Endothelial cell of umbilical vein (primary cell): ENCODE measurements at regions not wholly inside any gene's neighbourhood (a gene's known extent, or its start where the extent isn't known, plus 50 kb on each side); places are given as distances from the start of the nearest gene placed in this dataset.

Source experiments
- BruUV-seq: library from RNA; stranded (reverse); fragments of 400-500 nt; replicated peaks from 2 replicates; lab custom pipeline; 2021; lab: Mats Ljungman, UMichigan
- CTCF ChIA-PET: fragments of 300-600, 350-600 bp; sonication (Branson Sonifier 250); formaldehyde crosslinking; loops from one replicate; lab custom pipeline; 2021; ENCODE audit warnings: antibody characterized with exemption, inconsistent platforms; lab: Charles Lee
- POLR2A ChIA-PET: fragments of 300-600, 350-600 bp; sonication (Branson Sonifier 250); formaldehyde crosslinking; loops from one replicate; lab custom pipeline; 2021; ENCODE audit warnings: antibody characterized with exemption, inconsistent platforms; lab: Charles Lee
- DNase-seq: peaks from one replicate; pipeline ENCODE4 v3.0.0-alpha.2; 2011; ENCODE audit warnings: low read depth, low spot score
- FAIRE-seq: peaks from 2 replicates; lab custom pipeline; 2011; peaks lifted over from hg19 to GRCh38; lab: Jason Lieb, UNC
- H2AFZ ChIP-seq: 2 replicates; pipeline ENCODE4 v1.6.0; 2012; ENCODE audit warnings: low read depth, low read length, control low read depth, inconsistent platforms
- H3K27ac ChIP-seq: 2 replicates; pipeline ENCODE4 v1.5.1; 2011; ENCODE audit warnings: low read depth, mild to moderate bottlenecking, control low read depth, low read length, moderate library complexity; ENCODE audit not compliant: insufficient read depth
- H3K27me3 ChIP-seq, 2 experiments: 2 replicates each; pipeline versions ENCODE4 v1.6.0 to v1.6.1; 2011; ENCODE audit warnings: low read length in 2 of 2, mixed read lengths in 1 of 2; ENCODE audit not compliant: control insufficient read depth in 2 of 2, insufficient read depth in 2 of 2
- H3K36me3 ChIP-seq, 2 experiments: 2 replicates in 1 of 2; 3 replicates in 1 of 2; pipeline ENCODE4 v1.5.1; 2011; ENCODE audit warnings: low read length in 2 of 2, mild to moderate bottlenecking in 1 of 2, moderate library complexity in 1 of 2; ENCODE audit not compliant: control insufficient read depth in 2 of 2, insufficient read depth in 2 of 2; ENCODE audit errors: extremely low read depth in 1 of 2
- H3K4me1 ChIP-seq: 3 replicates; pipeline ENCODE4 v1.5.1; 2011; ENCODE audit warnings: mild to moderate bottlenecking, low read length; ENCODE audit not compliant: control insufficient read depth, insufficient read depth; ENCODE audit errors: extremely low read depth
- H3K4me2 ChIP-seq: 2 replicates; pipeline ENCODE4 v1.6.1; 2011; ENCODE audit warnings: low read length, control low read depth, mixed read lengths; ENCODE audit not compliant: insufficient read depth
- H3K4me3 ChIP-seq, 3 experiments: fragments of 200-600 bp in 1 of 3; sonication (generic), shearing (Covaris generic) in 1 of 3; replicated peaks in 1 of 3; 2 replicates each; pipeline ENCODE4 v1.5.1; 2011 to 2016; ENCODE audit warnings: control low read depth in 3 of 3, low read length in 3 of 3, mild to moderate bottlenecking in 2 of 3, inconsistent platforms in 1 of 3, low read depth in 1 of 3, moderate library complexity in 1 of 3; ENCODE audit not compliant: insufficient read depth in 1 of 3
- H3K79me2 ChIP-seq: 2 replicates; pipeline ENCODE4 v1.6.0; 2012; ENCODE audit warnings: low read length, inconsistent platforms; ENCODE audit not compliant: control insufficient read depth, insufficient read depth
- H3K9ac ChIP-seq: replicated peaks from 2 replicates; pipeline ENCODE3; 2011; ENCODE audit warnings: low read length, control low read depth; ENCODE audit not compliant: insufficient read depth; ENCODE audit errors: extremely low read depth
- H3K9me1 ChIP-seq: replicated peaks from 3 replicates; pipeline ENCODE4 v1.6.0; 2011; ENCODE audit warnings: mild to moderate bottlenecking, low read length; ENCODE audit not compliant: control insufficient read depth, insufficient read depth; ENCODE audit errors: extremely low read depth
- H3K9me3 ChIP-seq: replicated peaks from 2 replicates; pipeline ENCODE4 v1.5.1; 2012; ENCODE audit warnings: low read length, inconsistent platforms; ENCODE audit not compliant: control insufficient read depth, insufficient read depth
- H4K20me1 ChIP-seq: replicated peaks from 2 replicates; pipeline ENCODE3; 2011; ENCODE audit warnings: mild to moderate bottlenecking, low read length; ENCODE audit not compliant: control insufficient read depth, insufficient read depth; ENCODE audit errors: extremely low read depth
- EZH2 ChIP-seq: IDR thresholded peaks from 2 replicates; pipeline ENCODE4 v1.6.1; 2012; ENCODE audit warnings: borderline replicate concordance, low read depth, mild to moderate bottlenecking, moderate library complexity, low read length, inconsistent platforms; ENCODE audit not compliant: severe bottlenecking
- FOS ChIP-seq: IDR thresholded peaks from 2 replicates; pipeline ENCODE4 v1.6.1; 2011; ENCODE audit warnings: mild to moderate bottlenecking, low read length, moderate library complexity, borderline replicate concordance; ENCODE audit not compliant: insufficient read depth
- GATA2 ChIP-seq: IDR thresholded peaks from 2 replicates; pipeline ENCODE4 v1.7.0; 2011; ENCODE audit warnings: low read depth, mild to moderate bottlenecking, moderate library complexity, mixed read lengths, low read length; ENCODE audit not compliant: insufficient read length, insufficient read depth
- JUN ChIP-seq: IDR thresholded peaks from 2 replicates; pipeline ENCODE4 v1.6.1; 2011; ENCODE audit warnings: borderline replicate concordance, low read depth; ENCODE audit not compliant: insufficient read length, insufficient read depth
- MYC ChIP-seq: IDR thresholded peaks from one replicate; pipeline ENCODE4 v1.6.1; 2011; ENCODE audit warnings: mild to moderate bottlenecking, low read depth, low read length
- POLR2A ChIP-seq: IDR thresholded peaks from 2 replicates; pipeline ENCODE4 v1.6.1; 2012; ENCODE audit warnings: low read depth, mild to moderate bottlenecking, control low read depth, low read length
- POLR2AphosphoS5 ChIP-seq: IDR thresholded peaks from 2 replicates; pipeline ENCODE4 v1.6.1; 2012; ENCODE audit warnings: low read depth, mild to moderate bottlenecking, control low read depth, low read length, moderate library complexity; ENCODE audit not compliant: insufficient read depth
- dilution Hi-C: fragments of 300-500 bp; cut with MboI; formaldehyde crosslinking; loops from one replicate; pipeline ENCODE4 v1.15.0; 2019; ENCODE audit warnings: low sequenced_read_pairs; ENCODE audit not compliant: extremely low pct_ligation_motif_present
- intact Hi-C: fragments of 100-400 bp; cut with micrococcal nuclease; formaldehyde crosslinking; loops from one replicate; pipeline ENCODE4 v1.10.0; 2022
- TF ChIP-seq, protein P1 (sequence below), 2 donors: IDR thresholded peaks; 1 replicate in 1 of 2; 2 replicates in 1 of 2; pipeline ENCODE4 v1.5.1; 2011; ENCODE audit warnings: low read length in 2 of 2, mild to moderate bottlenecking in 2 of 2, moderate library complexity in 2 of 2, control low read depth in 1 of 2, inconsistent platforms in 1 of 2, low read depth in 1 of 2; ENCODE audit not compliant: insufficient read depth in 1 of 2; ENCODE audit errors: extremely low read depth in 1 of 2
- TF ChIP-seq, protein P2 (sequence below): IDR thresholded peaks from 2 replicates; pipeline ENCODE4 v1.6.1; 2011; ENCODE audit not compliant: insufficient read depth, insufficient read length

- Histone ChIP-seq H3K4me1 (no peaks in the 10 kb centered on the region), H3K9ac (no peak overlapping the region), H3K27me3 (no peaks in the 10 kb centered on the region), H3K9me3 (no peaks in the 10 kb centered on the region), H3K36me3 (no peaks in the 10 kb centered on the region), H3K9me1 (no peaks in the 10 kb centered on the region), H3K27ac (no peak overlapping the region), H2AFZ (no peak overlapping the region), H3K4me3 (no peak overlapping the region), H3K79me2 (no peaks in the 10 kb centered on the region), H4K20me1 (no peaks in the 10 kb centered on the region), H3K4me2 (no peak overlapping the region)
- intact Hi-C loops: no loop called here
- no peak for TF ChIP-seq FOS
- no peak for TF ChIP-seq MYC
- TF ChIP-seq JUN: no peak
- TF ChIP-seq, protein P1, sequence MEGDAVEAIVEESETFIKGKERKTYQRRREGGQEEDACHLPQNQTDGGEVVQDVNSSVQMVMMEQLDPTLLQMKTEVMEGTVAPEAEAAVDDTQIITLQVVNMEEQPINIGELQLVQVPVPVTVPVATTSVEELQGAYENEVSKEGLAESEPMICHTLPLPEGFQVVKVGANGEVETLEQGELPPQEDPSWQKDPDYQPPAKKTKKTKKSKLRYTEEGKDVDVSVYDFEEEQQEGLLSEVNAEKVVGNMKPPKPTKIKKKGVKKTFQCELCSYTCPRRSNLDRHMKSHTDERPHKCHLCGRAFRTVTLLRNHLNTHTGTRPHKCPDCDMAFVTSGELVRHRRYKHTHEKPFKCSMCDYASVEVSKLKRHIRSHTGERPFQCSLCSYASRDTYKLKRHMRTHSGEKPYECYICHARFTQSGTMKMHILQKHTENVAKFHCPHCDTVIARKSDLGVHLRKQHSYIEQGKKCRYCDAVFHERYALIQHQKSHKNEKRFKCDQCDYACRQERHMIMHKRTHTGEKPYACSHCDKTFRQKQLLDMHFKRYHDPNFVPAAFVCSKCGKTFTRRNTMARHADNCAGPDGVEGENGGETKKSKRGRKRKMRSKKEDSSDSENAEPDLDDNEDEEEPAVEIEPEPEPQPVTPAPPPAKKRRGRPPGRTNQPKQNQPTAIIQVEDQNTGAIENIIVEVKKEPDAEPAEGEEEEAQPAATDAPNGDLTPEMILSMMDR (IDR thresholded peaks at IDR 0.05; ENCODE audit: extremely low read depth in 1 of 2, insufficient read depth in 1 of 2, low read depth in 1 of 2, low read length in 2 of 2): no peak
- TF ChIP-seq, protein P2, sequence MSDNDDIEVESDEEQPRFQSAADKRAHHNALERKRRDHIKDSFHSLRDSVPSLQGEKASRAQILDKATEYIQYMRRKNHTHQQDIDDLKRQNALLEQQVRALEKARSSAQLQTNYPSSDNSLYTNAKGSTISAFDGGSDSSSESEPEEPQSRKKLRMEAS: no peak
- TF ChIP-seq GATA2: no peak
- no peak for TF ChIP-seq POLR2AphosphoS5
- no peak for TF ChIP-seq EZH2
- no peak for TF ChIP-seq POLR2A
- dilution Hi-C loops: no loop called here
- FAIRE-seq (no peak), DNase-seq (no peak)
- no TSS peak for BruUV-seq
- ChIA-PET CTCF (interaction anchor here (1.0 to 1.4 kb wide), 2 partner anchors 15 to 22 kb away, joined by 3 read pairs; no protein-coding TSS in a partner anchor), POLR2A (interaction anchor here (0.6 kb wide), 1 partner anchor 1965 kb away, joined by 5 read pairs; no protein-coding TSS in a partner anchor)
These were observed 99.2 kb upstream of the KCNK2 start for GRCh38 chr1:214983126-214983869.
